ENCODE measurements at regions not wholly inside any gene's neighbourhood (a gene's known extent, or its start where the extent isn't known, plus 50 kb on each side); places are given as distances from the start of the nearest gene placed in this dataset.
A peak's percentile ranks its signal among the peaks of the same experiment; 100 is the strongest.

- Histone ChIP-seq H3K9ac (ENCODE audit: low read depth, low read length, poor library complexity, severe bottlenecking) (no peak overlapping the region), H3K9me2 (replicated peaks; ENCODE audit: low read depth, low read length) (no peaks in the 10 kb centered on the region), H3K4me3 (ENCODE audit: low read length, poor library complexity, severe bottlenecking) (no peak overlapping the region), H2AFZ (ENCODE audit: low read length) (no peak overlapping the region), H3K36me3 (ENCODE audit: insufficient read depth, low read length) (no peaks in the 10 kb centered on the region), H3K27me3 (ENCODE audit: insufficient read depth, low read length, poor library complexity, severe bottlenecking) (no peaks in the 10 kb centered on the region), H3K4me2 (ENCODE audit: low read depth, low read length, poor library complexity, severe bottlenecking) (no peak overlapping the region), H3K4me1 (ENCODE audit: insufficient read depth, low read length, poor library complexity, severe bottlenecking) (peaks cover 67% of the 10 kb centered on the region), H4K20me1 (ENCODE audit: insufficient read depth, low read length, poor library complexity, severe bottlenecking) (no peaks in the 10 kb centered on the region), H3K9me3 (ENCODE audit: insufficient read depth, low read depth, low read length) (no peaks in the 10 kb centered on the region), H3K79me2 (ENCODE audit: insufficient read depth, low read length) (no peaks in the 10 kb centered on the region), H3F3A (ENCODE audit: low read depth) (no peaks in the 10 kb centered on the region; the same call in 1 of the 2 replicates)
- TF ChIP-seq EZH2phosphoT487 (IDR thresholded peaks at IDR 0.05; ENCODE audit: borderline replicate concordance), result no peak
- TF ChIP-seq CTCF (conservative IDR thresholded peaks at IDR 0.05; ENCODE audit: low read length), result no peak
Measured at GRCh38 chr4:140246216-140246615, 92.2 kb upstream of the MAML3 start.

GRCh38 chr4:140244328-140244727 is 90.3 kb upstream of the MAML3 start:
- no peaks in the 10 kb centered on the region for H4K20me1 ChIP-seq (ENCODE audit: insufficient read depth, low read length, poor library complexity, severe bottlenecking)
- H3K4me2 ChIP-seq (ENCODE audit: low read depth, low read length, poor library complexity, severe bottlenecking), result peak overlapping the region; percentile 91
- H3K79me2 ChIP-seq (ENCODE audit: insufficient read depth, low read length), result no peaks in the 10 kb centered on the region
- H3K9ac ChIP-seq (ENCODE audit: low read depth, low read length, poor library complexity, severe bottlenecking), result peak overlapping the region; percentile 79
- no peak overlapping the region for H2AFZ ChIP-seq (ENCODE audit: low read length)
- H3K27me3 ChIP-seq (ENCODE audit: insufficient read depth, low read length, poor library complexity, severe bottlenecking), result no peaks in the 10 kb centered on the region
- no peaks in the 10 kb centered on the region for H3K9me3 ChIP-seq (ENCODE audit: insufficient read depth, low read depth, low read length)
- H3K4me3 ChIP-seq (ENCODE audit: low read length, poor library complexity, severe bottlenecking), result peak overlapping the region; percentile 72
- no peaks in the 10 kb centered on the region for H3K9me2 ChIP-seq (replicated peaks; ENCODE audit: low read depth, low read length)
- peaks cover 70% of the 10 kb centered on the region for H3K4me1 ChIP-seq (ENCODE audit: insufficient read depth, low read length, poor library complexity, severe bottlenecking)
- H3K36me3 ChIP-seq (ENCODE audit: insufficient read depth, low read length), result no peaks in the 10 kb centered on the region
- H3F3A ChIP-seq (ENCODE audit: low read depth), result no peaks in the 10 kb centered on the region; the same call in 1 of the 2 replicates
- TF ChIP-seq EZH2phosphoT487 (IDR thresholded peaks at IDR 0.05; ENCODE audit: borderline replicate concordance) (no peak), CTCF (conservative IDR thresholded peaks at IDR 0.05; ENCODE audit: low read length) (no peak)

GRCh38 chr4:140243278-140243753 is 89.3 kb upstream of the MAML3 start:
- Histone ChIP-seq H3K79me2 (ENCODE audit: insufficient read depth, low read length) (no peaks in the 10 kb centered on the region), H3K9me3 (ENCODE audit: insufficient read depth, low read depth, low read length) (no peaks in the 10 kb centered on the region), H3K36me3 (ENCODE audit: insufficient read depth, low read length) (no peaks in the 10 kb centered on the region), H4K20me1 (ENCODE audit: insufficient read depth, low read length, poor library complexity, severe bottlenecking) (no peaks in the 10 kb centered on the region), H2AFZ (ENCODE audit: low read length) (peak overlapping the region; percentile 79), H3K9ac (ENCODE audit: low read depth, low read length, poor library complexity, severe bottlenecking) (peak overlapping the region; percentile 79), H3K4me2 (ENCODE audit: low read depth, low read length, poor library complexity, severe bottlenecking) (peak overlapping the region; percentile 91), H3K4me1 (ENCODE audit: insufficient read depth, low read length, poor library complexity, severe bottlenecking) (peaks cover 64% of the 10 kb centered on the region), H3F3A (ENCODE audit: low read depth) (no peaks in the 10 kb centered on the region; the same call in 1 of the 2 replicates), H3K9me2 (replicated peaks; ENCODE audit: low read depth, low read length) (no peaks in the 10 kb centered on the region), H3K4me3 (ENCODE audit: low read length, poor library complexity, severe bottlenecking) (peak overlapping the region; percentile 72), H3K27me3 (ENCODE audit: insufficient read depth, low read length, poor library complexity, severe bottlenecking) (no peaks in the 10 kb centered on the region)
- no peak for TF ChIP-seq EZH2phosphoT487 (IDR thresholded peaks at IDR 0.05; ENCODE audit: borderline replicate concordance)
- TF ChIP-seq CTCF (conservative IDR thresholded peaks at IDR 0.05; ENCODE audit: low read length), result no peak

Measured in Loucy (cell line).